Stimulated activated effector memory CD8-positive, alpha-beta T cell treated with anti-CD3 and anti-CD28 coated beads, Interleukin-12 subunit alpha, Interleukin-12 subunit beta, amount 100 ng/mL, for 72 hours (primary cell): ENCODE measurements at regions not wholly inside any gene's neighbourhood (a gene's known extent, or its start where the extent isn't known, plus 50 kb on each side); places are given as distances from the start of the nearest gene placed in this dataset.
A peak's percentile ranks its signal among the peaks of the same experiment; 100 is the strongest.

ENCODE experiments used
- ATAC-seq: fragments of 150-1000 bp; cut with Tn5 transposase; 2 replicates; pipeline ENCODE4 v1.10.0; 2021
- DNase-seq, 2 donors: peaks; one replicate each; pipeline ENCODE4 v3.0.0; 2021 to 2022; ENCODE audit warnings: low spot score in 2 of 2
- H3K27ac Mint-ChIP-seq: one replicate; pipeline ENCODE4 v1.8.0; 2022; ENCODE audit warnings: mild to moderate bottlenecking, mixed read lengths
- H3K36me3 Mint-ChIP-seq: one replicate; pipeline ENCODE4 v1.8.0; 2022; ENCODE audit warnings: mild to moderate bottlenecking, mixed read lengths
- H3K4me1 Mint-ChIP-seq: one replicate; pipeline ENCODE4 v1.8.0; 2022; ENCODE audit warnings: mixed read lengths
- H3K4me3 Mint-ChIP-seq: one replicate; pipeline ENCODE4 v1.8.0; 2022; ENCODE audit warnings: mild to moderate bottlenecking, mixed read lengths
- H3K9me3 Mint-ChIP-seq: one replicate; pipeline ENCODE4 v1.8.0; 2022; ENCODE audit warnings: mixed read lengths

DNA sequence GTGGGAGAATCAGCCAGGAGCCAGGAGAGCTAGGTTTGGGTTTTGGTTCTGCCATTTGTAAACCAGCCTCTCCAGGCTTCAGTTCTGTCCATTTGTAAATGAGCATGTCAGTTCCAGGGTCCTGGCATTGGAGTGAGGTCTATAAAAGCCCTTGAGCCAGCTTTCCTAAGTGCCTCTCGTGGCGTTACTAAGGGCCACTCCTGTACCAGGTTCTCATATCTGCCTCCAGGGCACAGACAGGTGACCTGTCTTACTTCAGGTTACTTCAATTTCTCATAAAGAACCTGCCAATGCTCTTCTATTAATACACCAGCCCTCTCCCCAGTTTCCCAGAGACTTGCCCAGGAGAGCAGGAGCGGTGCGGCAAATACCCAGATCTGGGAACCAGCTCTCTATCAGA is 101.9 kb downstream of the VEGFA start:
- ATAC-seq (no peak), DNase-seq (no peak)

GRCh38 chr6:43871284-43871683 is 101.3 kb downstream of the VEGFA start:
- no peaks in the 10 kb centered on the region for H3K36me3 Mint-ChIP-seq
- no peaks in the 10 kb centered on the region for H3K4me1 Mint-ChIP-seq
- no peak overlapping the region for H3K4me3 Mint-ChIP-seq
- no peak overlapping the region for H3K27ac Mint-ChIP-seq
- no peak for DNase-seq
- no peaks in the 10 kb centered on the region for H3K9me3 Mint-ChIP-seq
- ATAC-seq: no peak

More for the DNA sequence above, 101.9 kb downstream of the VEGFA start:
- no peak overlapping the region for H3K4me3 Mint-ChIP-seq
- H3K9me3 Mint-ChIP-seq: no peaks in the 10 kb centered on the region
- no peaks in the 10 kb centered on the region for H3K4me1 Mint-ChIP-seq
- no peaks in the 10 kb centered on the region for H3K36me3 Mint-ChIP-seq
- no peak overlapping the region for H3K27ac Mint-ChIP-seq

- H3K9me3 Mint-ChIP-seq: no peaks in the 10 kb centered on the region
- DNase-seq (no peak), ATAC-seq (no peak)
- H3K4me1 Mint-ChIP-seq: no peaks in the 10 kb centered on the region
- no peak overlapping the region for H3K4me3 Mint-ChIP-seq
- H3K36me3 Mint-ChIP-seq: no peaks in the 10 kb centered on the region
- no peak overlapping the region for H3K27ac Mint-ChIP-seq
Measured at GRCh38 chr6:43870660-43871061, 100.7 kb downstream of the VEGFA start.

DNA sequence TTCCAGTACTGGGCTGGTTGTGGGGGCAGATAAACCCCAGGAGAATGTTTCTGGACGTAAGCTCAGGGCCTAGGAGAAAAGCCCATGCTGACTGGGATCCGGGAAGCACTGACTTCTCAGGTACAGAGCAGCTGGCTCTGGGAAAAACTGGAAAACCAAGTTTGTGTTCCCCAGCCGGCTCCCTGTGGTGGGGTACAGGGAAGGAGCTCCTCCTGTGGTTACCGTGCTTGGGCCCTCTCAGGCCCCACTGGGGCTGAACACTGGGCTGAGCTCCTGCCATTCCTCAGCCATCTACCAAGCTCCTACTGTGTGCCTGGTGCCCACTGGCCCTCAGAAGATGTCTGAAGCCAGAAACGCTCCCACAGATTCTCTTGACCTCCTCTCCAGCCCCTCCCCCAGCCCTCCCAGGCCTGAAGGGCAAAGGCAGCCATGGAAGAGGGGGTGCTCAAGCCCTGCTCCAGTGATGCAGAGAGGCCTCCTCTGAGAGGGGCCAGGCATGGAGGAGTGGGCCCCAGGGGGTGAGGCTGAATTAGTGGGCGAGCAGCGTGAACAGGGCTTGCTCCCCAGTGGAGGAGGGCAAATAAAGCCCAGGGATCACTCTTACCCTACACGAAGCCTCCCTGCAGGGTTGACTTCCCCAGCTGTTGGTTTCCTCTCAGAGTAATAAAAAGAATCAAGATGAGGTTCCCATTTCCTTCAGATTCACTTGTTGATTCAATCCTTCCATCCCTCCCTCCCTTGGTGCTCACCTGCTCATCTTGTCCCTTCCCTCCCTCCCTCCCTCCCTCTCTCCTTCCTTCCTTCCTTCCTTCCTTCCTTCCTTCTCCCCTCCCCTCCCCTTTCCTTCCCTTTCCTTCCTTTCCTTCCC is 100.0 kb downstream of the VEGFA start:
- ATAC-seq: no peak

DNA sequence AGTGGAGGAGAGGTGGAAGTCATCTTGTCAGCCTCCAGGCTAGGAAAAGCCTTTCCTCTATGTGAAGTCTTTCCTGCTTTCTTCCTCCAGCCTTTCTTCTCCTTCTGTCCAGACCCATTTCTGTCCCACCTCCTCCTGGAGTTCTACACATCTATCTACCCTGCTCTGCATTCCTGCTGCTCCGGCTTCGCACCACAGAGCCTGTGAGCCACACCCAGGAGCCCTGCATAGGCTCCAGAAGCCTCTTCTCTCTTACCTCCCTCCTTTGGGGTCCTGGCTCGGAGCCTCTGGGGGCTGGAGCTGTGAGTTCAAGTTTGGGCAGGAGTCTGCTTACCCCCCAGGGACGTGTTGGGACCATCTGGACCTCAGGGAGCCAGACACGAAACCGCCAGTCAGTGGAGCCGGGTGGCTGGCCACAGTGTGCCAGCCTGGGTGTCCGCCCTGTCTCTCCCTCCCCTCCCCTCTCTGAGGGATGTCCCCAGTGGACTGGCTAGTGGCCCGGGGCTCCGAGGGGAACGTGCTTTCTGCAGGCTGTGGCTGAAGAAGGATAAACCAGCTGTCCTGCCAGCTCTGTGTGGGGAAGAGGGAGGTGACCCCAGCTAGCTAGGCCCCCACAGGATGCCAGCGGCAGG is 99.2 kb downstream of the VEGFA start:
- Mint-ChIP-seq H3K9me3 (no peaks in the 10 kb centered on the region), H3K36me3 (no peaks in the 10 kb centered on the region), H3K4me3 (no peak overlapping the region), H3K27ac (no peak overlapping the region), H3K4me1 (no peaks in the 10 kb centered on the region)
- DNase-seq (no peak), ATAC-seq (no peak)

More for the DNA sequence above, 100.0 kb downstream of the VEGFA start:
- Mint-ChIP-seq H3K9me3 (no peaks in the 10 kb centered on the region), H3K4me3 (no peak overlapping the region), H3K27ac (no peak overlapping the region), H3K4me1 (no peaks in the 10 kb centered on the region), H3K36me3 (no peaks in the 10 kb centered on the region)
- no peak for DNase-seq

GRCh38 chr6:43868467-43868866 is 98.5 kb downstream of the VEGFA start:
- Mint-ChIP-seq H3K4me1 (no peaks in the 10 kb centered on the region), H3K9me3 (no peaks in the 10 kb centered on the region), H3K4me3 (no peak overlapping the region), H3K27ac (no peak overlapping the region), H3K36me3 (no peaks in the 10 kb centered on the region)
- ATAC-seq (no peak), DNase-seq (no peak)

DNA sequence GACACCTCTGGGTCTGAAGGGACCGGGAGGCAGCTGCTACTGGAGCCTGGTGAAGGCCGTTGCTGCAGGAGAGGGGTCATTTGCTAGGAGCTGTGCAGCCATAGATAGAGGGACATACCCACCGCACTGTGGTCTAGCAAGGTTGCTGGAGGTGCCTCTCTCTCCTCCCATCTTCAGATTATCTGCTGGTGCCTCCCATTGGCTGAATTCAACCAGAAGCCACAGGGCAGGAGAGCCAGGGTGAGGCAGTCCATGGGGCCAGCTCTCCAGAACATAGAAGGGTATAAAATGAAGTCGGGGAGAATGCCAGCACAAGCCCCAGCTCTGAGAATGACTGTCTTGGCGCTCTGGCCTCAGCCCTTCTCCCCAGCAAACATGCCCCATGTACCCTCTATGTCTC is 98.0 kb downstream of the VEGFA start:
- DNase-seq: no peak
- H3K36me3 Mint-ChIP-seq: no peaks in the 10 kb centered on the region

GRCh38 chr6:43867246-43867645 is 97.2 kb downstream of the VEGFA start:
- H3K4me3 Mint-ChIP-seq: no peak overlapping the region
- no peaks in the 10 kb centered on the region for H3K9me3 Mint-ChIP-seq
- no peak overlapping the region for H3K27ac Mint-ChIP-seq
- H3K36me3 Mint-ChIP-seq: no peaks in the 10 kb centered on the region
- no peaks in the 10 kb centered on the region for H3K4me1 Mint-ChIP-seq
- no peak for DNase-seq
- no peak for ATAC-seq

More for the DNA sequence above, 98.0 kb downstream of the VEGFA start:
- Mint-ChIP-seq H3K4me3 (no peak overlapping the region), H3K4me1 (no peaks in the 10 kb centered on the region), H3K27ac (no peak overlapping the region), H3K9me3 (no peaks in the 10 kb centered on the region)
- no peak for ATAC-seq

DNA sequence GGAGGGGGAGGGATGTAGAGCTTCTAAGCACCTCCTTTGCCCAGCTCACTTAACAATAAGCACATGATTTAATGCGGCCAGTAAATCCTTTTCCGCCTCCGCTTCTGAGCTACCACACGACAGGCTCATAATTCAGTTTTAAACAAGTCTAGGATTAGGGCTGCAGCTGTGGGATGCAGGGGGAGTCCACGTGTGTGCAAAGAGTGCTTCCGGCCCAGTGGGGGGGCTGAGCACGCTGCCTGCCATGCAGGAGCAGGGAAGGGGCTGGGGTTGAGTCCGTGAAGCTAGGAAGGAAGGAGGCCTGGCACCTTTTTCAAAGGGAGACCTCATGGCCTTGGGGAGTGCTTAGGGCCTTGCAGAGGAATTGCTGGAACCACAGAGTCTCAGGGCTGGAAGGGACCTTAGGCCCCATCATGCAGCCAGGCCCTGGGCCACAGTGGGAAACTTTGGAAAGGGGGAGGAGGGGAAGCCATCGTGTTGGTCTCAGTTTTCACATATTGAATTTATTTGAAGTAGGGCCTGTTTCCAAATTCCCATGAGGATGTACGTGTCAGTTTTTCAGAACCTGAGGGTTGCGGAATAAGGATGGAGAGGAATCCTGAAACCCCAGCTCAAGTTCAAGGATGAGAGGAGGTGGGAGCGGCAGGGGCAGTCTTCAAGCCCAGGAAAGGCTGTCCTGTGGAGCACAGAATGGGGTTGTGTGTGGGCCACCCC is 96.1 kb downstream of the VEGFA start:
- DNase-seq (no peak), ATAC-seq (no peak)
- Mint-ChIP-seq H3K4me1 (no peaks in the 10 kb centered on the region), H3K27ac (peak overlapping the region; percentile 12), H3K4me3 (no peak overlapping the region), H3K36me3 (no peaks in the 10 kb centered on the region), H3K9me3 (no peaks in the 10 kb centered on the region)

GRCh38 chr6:43865086-43865485 is 95.1 kb downstream of the VEGFA start:
- no peak overlapping the region for H3K4me3 Mint-ChIP-seq
- no peak for DNase-seq
- ATAC-seq: no peak

DNA sequence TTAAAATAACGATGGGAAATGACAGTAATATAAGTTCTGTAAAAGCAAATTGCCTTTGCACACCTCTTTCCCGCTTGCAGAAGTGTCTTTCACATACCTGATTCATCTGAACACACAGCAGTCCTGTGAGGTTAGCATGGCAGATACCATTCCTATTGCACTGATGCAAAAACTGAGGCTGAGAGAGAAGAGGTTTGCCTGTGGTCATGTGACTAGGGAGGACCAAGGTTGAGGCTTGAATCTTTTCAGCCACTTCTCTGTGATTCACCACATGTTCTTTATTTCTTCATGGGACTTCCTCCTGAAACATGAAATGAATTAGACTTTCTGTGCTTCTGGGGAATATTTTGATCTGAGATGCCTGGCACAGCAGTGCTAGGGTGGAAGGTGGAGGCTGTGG is 92.9 kb downstream of the VEGFA start:
- H3K9me3 Mint-ChIP-seq: no peaks in the 10 kb centered on the region
- ATAC-seq (no peak), DNase-seq (no peak)
- H3K36me3 Mint-ChIP-seq: no peaks in the 10 kb centered on the region
- H3K4me3 Mint-ChIP-seq: no peak overlapping the region
- H3K27ac Mint-ChIP-seq: no peak overlapping the region
- no peaks in the 10 kb centered on the region for H3K4me1 Mint-ChIP-seq

More at GRCh38 chr6:43865086-43865485, 95.1 kb downstream of the VEGFA start:
- no peaks in the 10 kb centered on the region for H3K36me3 Mint-ChIP-seq
- H3K27ac Mint-ChIP-seq: no peak overlapping the region
- no peaks in the 10 kb centered on the region for H3K9me3 Mint-ChIP-seq
- H3K4me1 Mint-ChIP-seq: no peaks in the 10 kb centered on the region

DNA sequence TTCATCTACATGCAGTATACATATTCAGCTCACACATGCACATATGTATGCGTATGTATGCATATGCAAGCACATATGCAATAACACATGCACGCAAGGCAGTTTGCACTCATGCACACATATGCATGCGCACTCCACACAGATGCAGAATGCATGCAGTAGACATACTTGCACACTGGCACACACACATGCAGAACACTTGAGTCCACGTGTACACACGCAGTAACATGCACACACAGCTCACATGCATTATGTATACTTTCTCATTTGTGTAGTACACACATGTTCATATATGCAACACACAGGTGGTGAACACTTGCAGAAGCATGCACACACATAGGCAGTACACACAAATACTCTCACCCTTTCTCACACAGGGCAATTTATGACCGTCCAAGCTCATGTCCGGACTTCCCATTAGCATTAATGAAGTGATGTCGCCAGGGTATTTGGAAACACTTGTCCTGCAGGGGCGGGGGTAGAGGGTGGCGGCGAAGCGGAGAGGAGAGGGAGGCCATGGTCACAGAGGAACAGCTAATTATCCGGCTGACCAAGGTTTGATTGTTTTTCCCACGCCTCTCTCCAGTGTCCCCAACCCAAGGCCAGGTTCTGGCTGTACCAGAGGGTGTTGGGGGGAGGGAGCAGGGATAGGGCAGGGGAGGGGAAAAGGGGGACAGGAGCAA is 91.3 kb downstream of the VEGFA start:
- ATAC-seq: no peak
- Mint-ChIP-seq H3K4me1 (no peaks in the 10 kb centered on the region), H3K27ac (no peak overlapping the region), H3K9me3 (no peaks in the 10 kb centered on the region), H3K36me3 (no peaks in the 10 kb centered on the region), H3K4me3 (no peak overlapping the region)
- DNase-seq: no peak

DNA sequence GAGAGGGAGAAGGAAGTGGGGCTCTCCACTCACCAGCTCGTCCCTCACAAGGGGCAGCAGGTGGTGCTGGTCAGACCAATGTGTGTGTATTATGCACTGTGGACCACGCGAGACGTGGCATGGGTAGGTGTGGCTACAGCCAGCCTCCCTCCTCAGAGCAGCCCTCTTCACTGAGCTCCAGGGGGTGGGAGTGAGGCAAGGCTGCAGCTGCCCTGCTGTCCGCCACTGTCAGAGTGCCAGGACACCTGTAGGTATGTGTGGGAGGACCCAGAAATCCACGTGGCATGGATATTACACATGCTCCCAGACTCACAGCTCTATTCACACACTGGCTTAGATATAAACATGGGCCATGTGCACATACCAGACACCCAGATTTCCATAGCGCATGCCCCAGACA is 90.3 kb downstream of the VEGFA start:
- no peak for DNase-seq
- Mint-ChIP-seq H3K4me3 (no peak overlapping the region), H3K27ac (no peak overlapping the region), H3K4me1 (no peaks in the 10 kb centered on the region), H3K36me3 (no peaks in the 10 kb centered on the region), H3K9me3 (no peaks in the 10 kb centered on the region)
- no peak for ATAC-seq

- H3K4me1 Mint-ChIP-seq: no peaks in the 10 kb centered on the region
- H3K27ac Mint-ChIP-seq: no peak overlapping the region
- H3K36me3 Mint-ChIP-seq: no peaks in the 10 kb centered on the region
- ATAC-seq: no peak
- H3K4me3 Mint-ChIP-seq: no peak overlapping the region
- no peaks in the 10 kb centered on the region for H3K9me3 Mint-ChIP-seq
- DNase-seq: no peak
Measured at GRCh38 chr6:43859213-43859612, 89.2 kb downstream of the VEGFA start.
